ENCODE measurements at regions not wholly inside any gene's neighbourhood (a gene's known extent, or its start where the extent isn't known, plus 50 kb on each side); places are given as distances from the start of the nearest gene placed in this dataset.
A peak's percentile ranks its signal among the peaks of the same experiment; 100 is the strongest.

- DNase-seq, result no peak
Measured at GRCh38 chr19:28834996-28835395, 378.0 kb downstream of the UQCRFS1 start.

- no peak for DNase-seq
Measured at GRCh38 chr19:28831462-28831861, 381.5 kb downstream of the UQCRFS1 start.

GRCh38 chr19:28829762-28830161 lies 383.2 kb downstream of the UQCRFS1 start:
- DNase-seq, result no peak

- DNase-seq, result no peak
Measured at GRCh38 chr19:28829359-28829758, 383.6 kb downstream of the UQCRFS1 start.

GRCh38 chr19:28828276-28828870 lies 384.6 kb downstream of the UQCRFS1 start:
- no peak for DNase-seq

- no peak for DNase-seq
Measured at GRCh38 chr19:28827382-28827781, 385.6 kb downstream of the UQCRFS1 start.

- no peak for DNase-seq
Measured at GRCh38 chr19:28823338-28823961, 389.5 kb downstream of the UQCRFS1 start.

- no peak for DNase-seq
Measured at GRCh38 chr19:28820289-28820688, 392.7 kb downstream of the UQCRFS1 start.

GRCh38 chr19:28815257-28815656 lies 397.7 kb downstream of the UQCRFS1 start:
- no peak for DNase-seq

GRCh38 chr19:28794301-28794700 lies 418.6 kb downstream of the UQCRFS1 start:
- peak; percentile 44 to 54 for DNase-seq

GRCh38 chr19:28793391-28794168 lies 419.4 kb downstream of the UQCRFS1 start:
- no peak for DNase-seq

GRCh38 chr19:28785971-28786370 lies 427.0 kb downstream of the UQCRFS1 start:
- DNase-seq, result no peak

GRCh38 chr19:28764066-28764465 lies 448.9 kb downstream of the UQCRFS1 start:
- DNase-seq, result no peak

GRCh38 chr19:28746478-28746877 lies 466.5 kb downstream of the UQCRFS1 start:
- DNase-seq, result no peak

GRCh38 chr19:28744943-28745342 lies 468.0 kb downstream of the UQCRFS1 start:
- no peak for DNase-seq

- no peak for DNase-seq
Measured at GRCh38 chr19:28744014-28744413, 468.9 kb downstream of the UQCRFS1 start.

GRCh38 chr19:28737021-28737895 lies 475.7 kb downstream of the UQCRFS1 start:
- peak; percentile 54 to 68 for DNase-seq

GRCh38 chr19:28736528-28736927 lies 476.4 kb downstream of the UQCRFS1 start:
- no peak for DNase-seq

GRCh38 chr19:28731577-28731976 lies 481.4 kb downstream of the UQCRFS1 start:
- DNase-seq, result no peak

GRCh38 chr19:28730791-28731512 lies 482.0 kb downstream of the UQCRFS1 start:
- no peak for DNase-seq

- no peak for DNase-seq
Measured at GRCh38 chr19:28727480-28728159, 485.3 kb downstream of the UQCRFS1 start.
